HG02642 (cell line): ENCODE measurements at regions not wholly inside any gene's neighbourhood (a gene's known extent, or its start where the extent isn't known, plus 50 kb on each side); places are given as distances from the start of the nearest gene placed in this dataset.
"Not testable (repeated sequence)": the region's sequence is repeated elsewhere in the genome, so short reads cannot be mapped to it uniquely, and the experiment has no call there.

Experiments used
- ATAC-seq: cut with Tn5 transposase; IDR thresholded peaks from one replicate; pipeline ENCODE4 v1.9.1; 2021; ENCODE audit warnings: mild to moderate bottlenecking; ENCODE audit not compliant: unreplicated experiment, poor library complexity

- ATAC-seq = no peak
These were observed 82.2 kb upstream of the GRK3 start for GRCh38 chr22:25482091-25482760.

DNA sequence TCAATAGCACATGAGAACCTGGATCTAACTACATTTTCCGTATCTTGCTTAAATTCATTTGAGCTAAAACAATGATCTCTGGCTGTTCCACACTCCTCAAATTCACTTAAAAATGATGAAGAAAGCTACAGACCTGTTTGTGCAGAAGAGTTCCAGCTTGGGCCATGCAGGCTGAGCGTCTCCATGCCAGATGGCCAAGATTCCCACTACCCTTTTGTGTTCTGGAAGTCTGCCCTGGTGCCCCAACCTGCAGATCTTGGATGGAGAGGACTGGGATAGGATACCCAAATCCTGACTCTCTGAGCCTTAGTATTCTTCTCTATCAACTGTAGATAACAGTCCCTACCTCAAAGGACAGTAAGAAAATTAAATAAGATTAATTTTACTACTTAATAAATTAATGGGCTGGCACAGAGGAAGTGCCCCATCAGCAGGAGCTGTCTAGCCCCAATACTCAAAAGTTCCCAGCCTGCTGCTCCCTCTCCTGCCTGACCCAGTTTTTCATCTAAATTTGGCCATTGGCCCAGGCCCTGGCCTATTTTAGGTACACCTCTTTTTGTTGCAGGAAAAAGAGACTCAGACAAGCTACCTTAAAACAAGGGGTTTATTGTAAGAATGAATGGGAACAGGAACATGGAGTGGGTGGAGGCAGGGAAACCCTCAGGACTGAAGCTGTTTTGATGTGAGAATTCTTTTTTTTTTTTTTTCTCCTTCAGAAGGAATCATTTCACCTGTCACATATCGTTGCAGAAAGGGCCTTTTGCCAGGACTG is 81.4 kb upstream of the GRK3 start:
- ATAC-seq = no peak

GRCh38 chr22:25483931-25484330 is 80.5 kb upstream of the GRK3 start:
- no peak for ATAC-seq

- no peak for ATAC-seq
These were observed 79.8 kb upstream of the GRK3 start for GRCh38 chr22:25484521-25485315.

DNA sequence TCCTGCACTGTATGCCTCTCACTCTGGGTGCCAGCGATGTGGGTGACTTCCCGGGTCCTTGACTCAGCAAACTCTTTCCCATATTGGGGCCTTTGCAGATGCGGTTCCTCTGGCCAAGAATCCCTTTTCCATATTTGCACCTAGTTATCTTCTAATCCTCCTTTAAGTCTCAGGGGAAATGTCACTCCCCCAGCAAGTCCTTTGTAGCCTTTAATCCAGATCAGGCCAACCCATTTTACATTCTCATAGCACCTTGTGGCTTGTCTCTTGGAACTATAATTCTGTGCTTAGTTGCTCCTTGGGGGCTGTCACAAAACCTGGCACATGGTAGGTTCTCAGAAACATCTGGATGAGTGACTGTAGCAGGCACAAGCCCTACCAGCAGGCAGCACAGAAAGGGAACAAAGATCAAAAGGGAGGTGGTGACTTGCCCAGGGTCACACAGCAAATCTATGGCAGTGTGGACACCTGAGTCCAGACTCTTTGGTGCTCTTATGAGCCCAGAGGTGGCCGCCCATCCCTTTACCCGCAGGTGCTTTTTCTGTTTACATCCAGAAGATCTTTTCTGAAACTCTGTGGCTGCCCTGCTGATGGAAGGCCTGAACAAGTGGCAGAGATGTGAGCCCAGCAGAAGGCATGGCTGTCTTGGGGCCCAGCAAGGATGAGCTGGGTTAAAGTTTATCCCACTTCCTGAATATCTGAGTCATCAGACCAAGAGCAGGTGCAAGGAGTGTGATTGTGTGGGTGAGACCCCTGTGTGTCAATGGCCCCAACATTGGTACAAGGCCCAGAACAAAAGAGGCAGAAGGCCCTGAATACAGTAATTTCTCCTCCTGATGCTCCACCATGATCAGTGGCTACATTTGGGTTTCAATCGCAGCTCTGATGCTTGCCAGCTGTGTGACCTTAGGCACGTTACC is 78.6 kb upstream of the GRK3 start:
- no peak for ATAC-seq

DNA sequence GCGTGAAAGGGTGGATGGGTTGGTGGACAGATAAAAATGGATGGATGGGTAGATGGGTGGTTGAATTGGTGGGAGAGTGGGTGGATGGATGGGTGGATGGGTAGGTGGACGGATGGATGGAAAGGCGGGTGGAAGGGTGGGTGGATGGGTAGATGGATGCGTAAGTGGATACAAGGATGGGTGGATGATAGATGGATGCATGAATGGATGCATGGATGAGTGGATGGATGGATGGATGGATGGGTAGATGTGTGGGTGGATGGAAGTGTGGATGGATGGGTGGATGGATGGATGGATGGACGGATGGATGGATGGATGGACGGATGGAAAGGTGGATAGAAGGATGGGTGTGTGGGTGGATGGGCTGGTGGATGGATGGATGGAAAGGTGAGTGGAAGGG is 77.0 kb upstream of the GRK3 start:
- ATAC-seq = no peak

GRCh38 chr22:25488244-25489020 is 76.0 kb upstream of the GRK3 start:
- ATAC-seq = no peak

GRCh38 chr22:25489947-25490346 is 74.5 kb upstream of the GRK3 start:
- ATAC-seq = no peak

DNA sequence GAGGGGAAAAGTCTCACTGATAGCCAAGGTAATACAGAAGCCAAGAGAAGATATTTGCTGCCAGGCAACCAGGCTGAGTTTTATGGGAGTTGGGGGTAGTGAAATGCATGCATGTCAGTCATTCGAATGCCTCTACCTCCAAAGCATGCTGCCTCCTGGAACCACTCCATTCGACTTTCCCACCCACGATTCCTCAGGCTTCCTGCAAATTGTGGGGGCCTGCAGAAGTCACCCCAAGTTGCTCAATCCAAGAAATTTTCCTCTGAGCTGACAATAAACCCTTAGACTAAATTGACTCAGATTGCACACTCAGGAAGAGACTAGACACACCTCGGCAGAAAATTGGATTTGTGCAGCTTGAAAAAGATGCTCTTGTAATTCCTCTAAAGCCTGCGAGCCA is 73.6 kb upstream of the GRK3 start:
- no peak for ATAC-seq

- ATAC-seq = no peak
These were observed 72.3 kb upstream of the GRK3 start for GRCh38 chr22:25492162-25492561.

DNA sequence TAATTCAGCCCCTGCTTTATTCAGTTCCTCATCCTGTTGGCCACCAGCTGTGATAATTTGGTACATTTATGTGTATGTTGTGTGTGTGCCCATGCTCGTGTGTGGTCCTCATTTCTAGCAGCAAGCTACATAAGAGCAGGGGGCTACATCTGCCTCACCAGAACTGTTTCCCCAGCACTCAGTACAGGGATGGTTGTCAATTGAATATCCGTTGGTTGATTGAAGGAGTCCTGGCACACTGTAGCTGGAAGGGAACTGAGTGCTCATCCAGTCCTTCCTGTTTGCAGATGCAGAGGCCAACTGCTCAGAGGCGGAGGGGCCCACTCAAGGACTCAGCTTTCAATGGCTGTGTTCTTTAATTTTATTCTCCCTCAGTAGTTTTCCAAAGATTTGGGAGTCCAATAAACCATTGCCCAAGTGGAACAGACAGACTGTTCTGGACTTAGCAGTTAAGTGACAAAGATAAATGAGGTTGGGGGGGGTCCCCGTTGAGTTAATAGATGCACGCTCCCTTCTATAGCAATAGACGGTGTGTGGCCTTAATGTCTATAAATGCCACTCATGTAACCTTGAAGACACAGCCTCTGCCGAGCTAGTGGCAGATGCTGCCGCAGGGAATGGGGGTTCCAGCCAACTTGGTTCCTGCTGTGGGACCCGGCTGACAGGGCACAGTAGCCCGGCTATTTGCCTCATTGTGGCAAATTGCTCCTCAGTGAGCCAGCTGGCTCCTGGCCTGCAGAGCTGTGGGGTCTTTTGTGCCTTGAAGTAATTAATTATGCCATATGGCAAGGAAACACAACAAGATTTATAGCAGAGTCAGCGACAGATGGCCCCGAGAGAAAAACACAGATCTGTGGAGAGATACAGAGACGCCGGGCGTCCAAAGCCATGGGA is 71.4 kb upstream of the GRK3 start:
- ATAC-seq = no peak

DNA sequence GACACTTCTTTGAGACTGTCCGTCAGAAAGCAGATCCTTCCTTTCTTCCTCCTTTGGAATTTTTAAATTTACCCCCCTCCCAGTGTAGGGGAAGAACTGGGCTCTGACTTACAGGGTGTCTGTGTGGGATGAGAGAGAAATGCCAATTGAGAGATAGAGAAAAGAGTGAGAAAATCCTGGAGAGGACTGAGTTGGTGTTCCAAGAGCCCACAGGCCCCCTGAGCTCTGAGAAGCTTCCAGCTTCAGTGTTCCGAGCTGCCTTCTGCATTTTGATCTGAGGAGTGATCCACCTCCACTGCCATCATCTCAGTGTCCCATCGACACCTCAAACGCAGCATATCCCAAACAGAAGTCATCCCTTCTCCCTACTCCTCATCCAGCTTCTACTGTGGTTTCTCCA is 70.7 kb upstream of the GRK3 start:
- ATAC-seq = no peak

- peak; percentile 76 for ATAC-seq
These were observed 69.7 kb upstream of the GRK3 start for GRCh38 chr22:25494774-25495173.

GRCh38 chr22:25495285-25495684 is 69.2 kb upstream of the GRK3 start:
- ATAC-seq = no peak

DNA sequence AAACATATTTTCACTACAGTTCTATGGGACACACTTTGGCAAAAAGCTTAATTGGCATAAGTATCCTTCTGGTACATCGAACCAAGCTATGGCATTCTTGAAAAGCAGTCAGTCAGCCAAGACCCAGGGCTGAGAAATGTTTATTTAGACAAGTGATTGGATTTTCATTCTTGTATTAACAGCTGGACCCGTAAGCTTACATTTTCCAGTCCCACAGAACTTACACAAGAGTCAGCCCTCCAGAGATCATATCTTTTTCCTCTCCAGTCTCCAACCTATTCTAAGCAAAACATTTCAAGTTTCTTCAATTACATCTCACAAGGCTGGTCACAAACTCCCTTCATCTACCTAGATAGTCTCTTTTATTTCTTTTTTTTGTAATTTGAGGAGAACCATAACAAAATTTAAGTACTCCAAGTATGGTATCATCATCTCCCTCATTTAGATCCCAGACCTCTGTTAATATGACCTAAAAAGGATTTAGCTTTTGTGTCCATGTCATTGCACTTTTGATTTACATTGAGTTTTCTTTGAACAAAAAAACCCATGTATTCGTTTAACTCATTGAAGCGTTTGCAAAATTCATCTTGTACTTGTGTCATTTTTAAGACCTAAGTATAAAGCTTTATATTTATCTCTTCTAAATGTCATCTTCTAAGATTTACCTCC is 67.9 kb upstream of the GRK3 start:
- no peak for ATAC-seq

DNA sequence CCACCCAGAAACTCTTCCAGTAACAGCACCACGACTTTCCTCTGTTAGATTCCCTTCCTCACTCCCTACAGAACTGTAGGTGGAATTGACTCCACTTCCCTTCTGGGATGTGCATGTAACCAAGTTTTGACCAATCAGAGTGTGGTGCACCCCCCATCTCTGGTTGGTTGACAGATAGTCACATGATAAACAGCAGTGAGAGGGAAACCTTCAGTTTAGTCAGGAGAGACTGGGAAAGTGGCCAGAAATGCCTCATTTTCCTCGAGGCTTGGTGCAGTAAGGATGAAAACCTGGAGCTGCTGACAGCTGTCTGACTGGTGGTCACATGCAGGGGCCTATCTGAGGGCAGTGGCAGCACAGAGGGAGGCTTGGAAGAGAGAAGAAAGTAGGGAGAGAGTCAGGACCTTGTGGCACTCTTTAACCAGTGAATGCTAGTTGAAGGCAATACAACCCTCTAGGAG is 67.3 kb upstream of the GRK3 start:
- ATAC-seq = no peak

DNA sequence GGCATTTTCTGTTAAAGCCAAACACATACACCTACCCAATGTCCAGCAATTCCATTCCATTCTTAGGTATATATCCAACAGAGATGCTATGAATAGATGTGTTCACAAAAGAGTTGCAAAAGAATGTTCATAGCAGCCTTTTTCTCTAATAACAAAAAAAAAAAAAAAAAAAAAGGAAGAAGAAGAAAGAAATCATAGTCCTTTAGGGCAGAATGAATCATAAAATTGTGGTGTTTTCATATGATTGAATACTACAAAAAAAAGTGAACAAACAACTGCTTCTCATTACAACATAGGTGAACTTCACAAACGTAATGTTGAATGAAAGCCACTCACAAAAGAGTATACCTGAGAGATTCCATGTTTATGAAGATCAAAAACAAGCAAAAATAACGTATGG is 66.8 kb upstream of the GRK3 start:
- no peak for ATAC-seq

- not testable (repeated sequence) for ATAC-seq
These were observed 63.8 kb upstream of the GRK3 start for GRCh38 chr22:25500671-25501070.
